IMR-90 (cell line): ENCODE measurements at regions not wholly inside any gene's neighbourhood (a gene's known extent, or its start where the extent isn't known, plus 50 kb on each side); places are given as distances from the start of the nearest gene placed in this dataset.

Experiments
- ATAC-seq: fragments of 200-7000 bp; cut with Tn5 transposase; 2 replicates; pipeline ENCODE4 v1.9.1; 2020; ENCODE audit warnings: low read depth, mild to moderate bottlenecking, moderate library complexity
- BruUV-seq: library from RNA; stranded (reverse); fragments of 400-500 nt; replicated peaks from 2 replicates; lab custom pipeline; 2021; lab: Mats Ljungman, UMichigan
- CTCF ChIA-PET: fragments of 300-600 bp; formaldehyde crosslinking; extraction: SDS; loops from one replicate; lab custom pipeline; 2021; ENCODE audit warnings: antibody characterized with exemption; lab: Yijun Ruan, JAX
- POLR2A ChIA-PET: fragments of 300-600 bp; sonication (Branson Sonifier 250); formaldehyde crosslinking; loops from one replicate; lab custom pipeline; 2022; ENCODE audit warnings: antibody characterized with exemption; ENCODE audit not compliant: unreplicated experiment; lab: Charles Lee
- DNase-seq: peaks from one replicate; pipeline ENCODE4 v3.0.0; 2013
- H2AFZ ChIP-seq: replicated peaks from 2 replicates; pipeline ENCODE3; 2013; ENCODE audit warnings: low read length, mild to moderate bottlenecking; ENCODE audit not compliant: poor library complexity
- H2AK5ac ChIP-seq: 2 replicates; pipeline ENCODE4 v1.6.1; 2013; ENCODE audit warnings: low read depth, low read length, inconsistent platforms
- H2AK9ac ChIP-seq: replicated peaks from 2 replicates; pipeline ENCODE3; 2013; ENCODE audit warnings: mild to moderate bottlenecking, low read depth, low read length, moderate library complexity; ENCODE audit not compliant: poor library complexity
- H2BK120ac ChIP-seq: 2 replicates; pipeline ENCODE4 v1.6.1; 2013; ENCODE audit warnings: low read depth, low read length, inconsistent platforms
- H2BK15ac ChIP-seq: 3 replicates; pipeline ENCODE4 v1.6.1; 2013; ENCODE audit warnings: low read depth, low read length, inconsistent platforms
- H2BK20ac ChIP-seq: 2 replicates; pipeline ENCODE4 v1.6.1; 2013; ENCODE audit warnings: low read depth, mild to moderate bottlenecking, inconsistent platforms, low read length, moderate library complexity
- H2BK5ac ChIP-seq: 2 replicates; pipeline ENCODE4 v1.6.1; 2013; ENCODE audit warnings: mild to moderate bottlenecking, low read depth, low read length, inconsistent platforms; ENCODE audit not compliant: poor library complexity, severe bottlenecking
- H3K14ac ChIP-seq: replicated peaks from 2 replicates; pipeline ENCODE4 v1.6.1; 2013; ENCODE audit warnings: low read depth, low read length, inconsistent platforms
- H3K18ac ChIP-seq: 2 replicates; pipeline ENCODE4 v1.6.1; 2013; ENCODE audit warnings: low read depth, low read length, control low read depth
- H3K23ac ChIP-seq: 2 replicates; pipeline ENCODE4 v1.6.1; 2013; ENCODE audit warnings: low read depth, low read length, inconsistent platforms
- H3K27ac ChIP-seq: 2 replicates; pipeline ENCODE4 v1.5.1; 2013; ENCODE audit warnings: mild to moderate bottlenecking, control low read depth, low read length; ENCODE audit not compliant: insufficient read depth
- H3K27me3 ChIP-seq: 2 replicates; pipeline ENCODE4 v1.6.1; 2013; ENCODE audit warnings: low read length; ENCODE audit not compliant: control insufficient read depth, insufficient read depth
- H3K36me3 ChIP-seq: 2 replicates; pipeline ENCODE4 v1.6.1; 2013; ENCODE audit warnings: low read length, mixed read lengths; ENCODE audit not compliant: control insufficient read depth, insufficient read depth
- H3K4ac ChIP-seq: 2 replicates; pipeline ENCODE4 v1.6.1; 2013; ENCODE audit warnings: low read depth, low read length, inconsistent platforms
- H3K4me1 ChIP-seq: 2 replicates; pipeline ENCODE4 v1.6.1; 2013; ENCODE audit warnings: low read length, mixed read lengths; ENCODE audit not compliant: control insufficient read depth, insufficient read depth
- H3K4me2 ChIP-seq: 2 replicates; pipeline ENCODE4 v1.6.1; 2013; ENCODE audit warnings: low read depth, mild to moderate bottlenecking, control low read depth, low read length, moderate library complexity
- H3K4me3 ChIP-seq: 2 replicates; pipeline ENCODE4 v1.5.1; 2013; ENCODE audit warnings: low read depth, mild to moderate bottlenecking, control low read depth, low read length, moderate library complexity; ENCODE audit not compliant: insufficient read depth
- H3K56ac ChIP-seq: 2 replicates; pipeline ENCODE4 v1.6.1; 2013; ENCODE audit warnings: low read length, inconsistent platforms; ENCODE audit not compliant: insufficient read depth; ENCODE audit errors: extremely low read depth
- H3K79me1 ChIP-seq, 2 experiments: 2 replicates each; pipeline ENCODE4 v1.6.1; 2013; ENCODE audit warnings: low read length in 2 of 2, inconsistent platforms in 1 of 2, low read depth in 1 of 2
- H3K9ac ChIP-seq: 2 replicates; pipeline ENCODE4 v1.6.1; 2013; ENCODE audit warnings: low read depth, low read length, control low read depth
- H3K9me1 ChIP-seq: 2 replicates; pipeline ENCODE4 v1.6.1; 2013; ENCODE audit warnings: low read length, inconsistent platforms; ENCODE audit not compliant: insufficient read depth
- H3K9me3 ChIP-seq: 2 replicates; pipeline ENCODE4 v1.6.1; 2013; ENCODE audit warnings: low read length; ENCODE audit not compliant: control insufficient read depth, insufficient read depth
- H4K20me1 ChIP-seq: 2 replicates; pipeline ENCODE4 v1.6.1; 2013; ENCODE audit warnings: low read length, inconsistent platforms; ENCODE audit not compliant: insufficient read depth
- H4K5ac ChIP-seq: 2 replicates; pipeline ENCODE4 v1.6.1; 2013; ENCODE audit warnings: mild to moderate bottlenecking, low read depth, low read length, control low read depth
- H4K8ac ChIP-seq, 2 experiments: 2 replicates each; pipeline ENCODE4 v1.6.1; 2013; ENCODE audit warnings: low read depth in 2 of 2, low read length in 2 of 2, control low read depth in 1 of 2, inconsistent platforms in 1 of 2
- H4K91ac ChIP-seq: 2 replicates; pipeline ENCODE4 v1.6.1; 2013; ENCODE audit warnings: low read depth, low read length, inconsistent platforms; ENCODE audit not compliant: insufficient read depth
- CHD1 ChIP-seq: IDR thresholded peaks from 2 replicates; pipeline ENCODE4 v1.6.1; 2012; ENCODE audit warnings: low read depth, low read length, improper control_type of control experiment
- RFX5 ChIP-seq: IDR thresholded peaks from 2 replicates; pipeline ENCODE4 v1.8.0; 2012; ENCODE audit warnings: low read depth, mild to moderate bottlenecking, low read length, moderate library complexity
- WGBS, 2 experiments: methylation state at CpG; one replicate each; pipeline versions ENCODE4 v1.1.5 to v1.1.7; 2013; ENCODE audit warnings: missing lambda C conversion rate in 2 of 2; ENCODE audit not compliant: insufficient read length in 1 of 2; ENCODE audit errors: extremely low coverage in 2 of 2; 5-methylcytosine and 5-hydroxymethylcytosine counted together
- dilution Hi-C: fragments of 300-500 bp; cut with HindIII; formaldehyde crosslinking; loops from one replicate; pipeline ENCODE4 v1.14.3; 2018; ENCODE audit warnings: low sequenced_read_pairs; ENCODE audit not compliant: unreplicated experiment
- in situ Hi-C: fragments of 300-500 bp; cut with MboI; formaldehyde crosslinking; loops from 3 replicates; pipeline ENCODE4 v1.14.3; 2019; ENCODE audit warnings: low sequenced_read_pairs, inconsistent platforms, mixed read lengths
- intact Hi-C: fragments of 100-400 bp; cut with micrococcal nuclease; formaldehyde crosslinking; loops from 2 replicates; pipeline ENCODE4 v1.10.0; 2022

- Histone ChIP-seq H3K4me2 (no peak overlapping the region), H2BK20ac (no peak overlapping the region), H4K8ac (no peak overlapping the region), H2BK5ac (no peak overlapping the region), H2BK120ac (no peak overlapping the region), H3K14ac (no peak overlapping the region), H3K9me3 (no peaks in the 10 kb centered on the region), H2AK5ac (no peak overlapping the region), H4K5ac (no peak overlapping the region), H3K27ac (no peak overlapping the region), H3K4ac (no peak overlapping the region), H3K23ac (no peak overlapping the region), H3K4me1 (no peaks in the 10 kb centered on the region), H2AFZ (no peak overlapping the region), H3K9ac (no peak overlapping the region), H2AK9ac (no peak overlapping the region), H3K4me3 (no peak overlapping the region), H4K20me1 (no peaks in the 10 kb centered on the region), H3K18ac (no peak overlapping the region), H3K9me1 (no peaks in the 10 kb centered on the region), H3K56ac (no peak overlapping the region), H4K91ac (no peak overlapping the region), H3K79me1 (no peaks in the 10 kb centered on the region), H2BK15ac (no peak overlapping the region), H3K36me3 (no peaks in the 10 kb centered on the region), H3K27me3 (no peaks in the 10 kb centered on the region; the same call in 1 of the 2 replicates)
- in situ Hi-C loops: no loop called here
- CTCF ChIA-PET: no interaction called here
- TF ChIP-seq RFX5 (no peak), CHD1 (no peak)
- dilution Hi-C loops: no loop called here
- ATAC-seq (no peak), DNase-seq (no peak)
- BruUV-seq: no TSS peak
- no CpG with 5 or more reads among the region's 3 CpGs for WGBS, 2 experiments
- POLR2A ChIA-PET: no interaction called here
- intact Hi-C loops: no loop called here
These were observed 466.4 kb upstream of the IL12A start for GRCh38 chr3:159522276-159522675.
